ENCODE measurements at regions not wholly inside any gene's neighbourhood (a gene's known extent, or its start where the extent isn't known, plus 50 kb on each side); places are given as distances from the start of the nearest gene placed in this dataset.

DNA sequence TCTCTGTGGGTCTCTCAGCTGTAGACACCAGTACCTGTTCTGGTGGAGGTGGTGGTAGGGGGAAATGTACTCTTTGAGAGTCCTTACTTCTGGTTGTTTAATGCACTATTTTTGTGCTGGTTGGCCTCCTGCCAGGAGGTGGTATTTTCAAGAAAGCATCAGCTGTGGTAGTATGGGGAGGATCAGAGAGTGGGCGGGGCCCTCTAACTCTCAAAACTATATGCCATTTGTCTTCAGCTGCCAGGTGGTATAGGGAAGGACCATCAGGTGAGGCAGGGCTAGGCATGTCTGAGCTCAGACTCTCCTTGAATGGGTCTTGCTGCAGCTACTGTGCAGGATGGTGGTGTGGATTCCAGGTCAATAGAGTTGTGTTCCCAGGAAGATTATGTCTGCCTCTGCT is 1100.8 kb downstream of the CNTNAP5 start:
- H3K9me3 Mint-ChIP-seq, result peaks cover 24% of the 10 kb centered on the region
- H3K27ac Mint-ChIP-seq (ENCODE audit: unreplicated experiment), result no peak overlapping the region
- H3K4me1 Mint-ChIP-seq, result no peaks in the 10 kb centered on the region
- DNase-seq (ENCODE audit: low read depth, low spot score), result no peak
- no peaks in the 10 kb centered on the region for H3K27me3 Mint-ChIP-seq (ENCODE audit: low read depth)
- TF ChIP-seq, protein P1, sequence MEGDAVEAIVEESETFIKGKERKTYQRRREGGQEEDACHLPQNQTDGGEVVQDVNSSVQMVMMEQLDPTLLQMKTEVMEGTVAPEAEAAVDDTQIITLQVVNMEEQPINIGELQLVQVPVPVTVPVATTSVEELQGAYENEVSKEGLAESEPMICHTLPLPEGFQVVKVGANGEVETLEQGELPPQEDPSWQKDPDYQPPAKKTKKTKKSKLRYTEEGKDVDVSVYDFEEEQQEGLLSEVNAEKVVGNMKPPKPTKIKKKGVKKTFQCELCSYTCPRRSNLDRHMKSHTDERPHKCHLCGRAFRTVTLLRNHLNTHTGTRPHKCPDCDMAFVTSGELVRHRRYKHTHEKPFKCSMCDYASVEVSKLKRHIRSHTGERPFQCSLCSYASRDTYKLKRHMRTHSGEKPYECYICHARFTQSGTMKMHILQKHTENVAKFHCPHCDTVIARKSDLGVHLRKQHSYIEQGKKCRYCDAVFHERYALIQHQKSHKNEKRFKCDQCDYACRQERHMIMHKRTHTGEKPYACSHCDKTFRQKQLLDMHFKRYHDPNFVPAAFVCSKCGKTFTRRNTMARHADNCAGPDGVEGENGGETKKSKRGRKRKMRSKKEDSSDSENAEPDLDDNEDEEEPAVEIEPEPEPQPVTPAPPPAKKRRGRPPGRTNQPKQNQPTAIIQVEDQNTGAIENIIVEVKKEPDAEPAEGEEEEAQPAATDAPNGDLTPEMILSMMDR (conservative IDR thresholded peaks at IDR 0.05), result no peak
- H3K36me3 Mint-ChIP-seq (ENCODE audit: low read depth), result no peaks in the 10 kb centered on the region
- H3K4me3 Mint-ChIP-seq, result no peak overlapping the region

GRCh38 chr2:125160947-125161346 is 1135.9 kb downstream of the CNTNAP5 start:
- Mint-ChIP-seq H3K27ac (ENCODE audit: unreplicated experiment) (no peak overlapping the region), H3K4me3 (no peak overlapping the region), H3K4me1 (no peaks in the 10 kb centered on the region), H3K27me3 (ENCODE audit: low read depth) (no peaks in the 10 kb centered on the region), H3K36me3 (ENCODE audit: low read depth) (no peaks in the 10 kb centered on the region), H3K9me3 (peaks cover 2% of the 10 kb centered on the region)
- DNase-seq (ENCODE audit: low read depth, low spot score), result no peak
- TF ChIP-seq, protein P1 (conservative IDR thresholded peaks at IDR 0.05), result no peak

DNA sequence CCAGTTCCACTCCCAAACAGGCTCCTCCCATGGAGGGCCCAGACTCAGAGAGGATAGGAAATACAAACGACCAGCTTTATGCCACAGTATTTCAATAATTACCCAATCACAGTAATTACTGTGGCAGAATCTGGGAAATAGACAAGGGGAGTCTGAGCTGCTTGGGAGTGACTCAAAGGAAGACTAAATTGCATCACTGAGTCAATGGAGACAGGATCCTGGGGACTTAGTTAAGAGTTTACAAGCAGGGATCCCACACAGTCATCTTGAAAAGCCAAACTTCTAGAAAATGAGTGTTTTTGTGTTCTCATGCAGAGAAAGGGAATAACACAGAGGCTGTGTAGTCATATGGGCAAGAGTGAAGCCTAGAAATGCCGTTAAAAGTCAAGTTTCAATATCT is 1142.1 kb downstream of the CNTNAP5 start:
- no peak overlapping the region for H3K4me3 Mint-ChIP-seq
- DNase-seq (ENCODE audit: low read depth, low spot score), result no peak
- no peak overlapping the region for H3K27ac Mint-ChIP-seq (ENCODE audit: unreplicated experiment)
- H3K4me1 Mint-ChIP-seq, result no peaks in the 10 kb centered on the region
- H3K9me3 Mint-ChIP-seq, result no peaks in the 10 kb centered on the region
- no peaks in the 10 kb centered on the region for H3K27me3 Mint-ChIP-seq (ENCODE audit: low read depth)
- no peaks in the 10 kb centered on the region for H3K36me3 Mint-ChIP-seq (ENCODE audit: low read depth)
- TF ChIP-seq, protein P1 (conservative IDR thresholded peaks at IDR 0.05), result no peak

GRCh38 chr2:125167820-125168219 is 1142.7 kb downstream of the CNTNAP5 start:
- Mint-ChIP-seq H3K9me3 (no peaks in the 10 kb centered on the region), H3K27ac (ENCODE audit: unreplicated experiment) (no peak overlapping the region), H3K36me3 (ENCODE audit: low read depth) (no peaks in the 10 kb centered on the region), H3K4me1 (no peaks in the 10 kb centered on the region), H3K27me3 (ENCODE audit: low read depth) (no peaks in the 10 kb centered on the region), H3K4me3 (no peak overlapping the region)
- no peak for DNase-seq (ENCODE audit: low read depth, low spot score)
- TF ChIP-seq, protein P1 (conservative IDR thresholded peaks at IDR 0.05), result no peak

- H3K4me1 Mint-ChIP-seq, result no peaks in the 10 kb centered on the region
Measured at GRCh38 chr2:125168442-125168841, 1143.4 kb downstream of the CNTNAP5 start.

More at GRCh38 chr2:125168442-125168841, 1143.4 kb downstream of the CNTNAP5 start:
- Mint-ChIP-seq H3K27ac (ENCODE audit: unreplicated experiment) (no peak overlapping the region), H3K36me3 (ENCODE audit: low read depth) (no peaks in the 10 kb centered on the region), H3K27me3 (ENCODE audit: low read depth) (no peaks in the 10 kb centered on the region), H3K4me3 (no peak overlapping the region), H3K9me3 (peaks cover 3% of the 10 kb centered on the region)
- TF ChIP-seq, protein P1 (conservative IDR thresholded peaks at IDR 0.05), result no peak
- no peak for DNase-seq (ENCODE audit: low read depth, low spot score)

Data from neural crest cell (in vitro differentiated cells).